ENCODE measurements at regions not wholly inside any gene's neighbourhood (a gene's known extent, or its start where the extent isn't known, plus 50 kb on each side); places are given as distances from the start of the nearest gene placed in this dataset.

DNA sequence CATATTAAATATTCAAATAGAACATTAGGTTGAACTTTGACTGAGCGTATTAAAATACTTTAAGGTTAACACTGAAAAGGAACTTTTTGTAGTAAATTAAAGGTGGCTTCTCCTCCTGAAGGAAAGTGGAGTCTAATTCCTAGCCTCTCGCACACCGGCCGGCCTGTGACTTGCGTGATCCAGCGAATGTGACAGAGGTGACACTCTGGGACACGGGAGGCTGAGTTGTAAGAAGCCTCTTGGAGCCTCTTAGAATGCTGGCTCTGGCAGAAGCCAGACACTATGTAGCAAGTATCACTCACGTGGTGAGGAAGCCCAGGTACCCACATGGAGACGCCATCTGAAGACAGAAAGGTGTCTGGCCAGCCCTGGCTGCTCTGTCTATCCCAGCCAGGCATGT lies 64.9 kb upstream of the NSMCE3 start:
- no peaks in the 10 kb centered on the region for H4K20me1 ChIP-seq
- no peaks in the 10 kb centered on the region for H3K36me3 ChIP-seq
- no peak overlapping the region for H3K4me3 ChIP-seq
- H3K9ac ChIP-seq, result no peak overlapping the region
- H3K4me1 ChIP-seq, result peaks cover 20% of the 10 kb centered on the region
- no peaks in the 10 kb centered on the region for H3K27me3 ChIP-seq
- no peak overlapping the region for H3K4me2 ChIP-seq
- TF ChIP-seq Cebpa-rat (IDR thresholded peaks at IDR 0.05), result no peak
- H3K9me3 ChIP-seq, result no peaks in the 10 kb centered on the region
- no peak overlapping the region for H3K27ac ChIP-seq

DNA sequence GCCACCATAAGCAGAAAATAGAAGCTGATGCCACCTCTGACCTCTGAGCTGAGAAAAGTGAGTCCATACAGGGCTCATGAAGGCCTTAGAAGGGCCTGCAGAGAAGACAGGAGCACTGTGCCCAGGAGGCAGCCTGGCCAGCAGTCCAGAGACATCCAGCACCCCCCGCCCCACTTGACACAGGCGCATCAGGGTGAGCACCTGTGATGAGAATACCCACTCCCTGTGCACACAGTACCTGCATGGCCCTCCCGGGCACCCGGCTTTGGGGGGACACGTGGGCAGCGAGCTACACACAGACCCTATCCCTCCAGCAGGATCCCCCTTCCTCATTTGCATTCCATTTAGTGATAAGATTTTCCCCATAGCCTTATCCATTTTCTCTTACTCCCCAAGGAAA lies 63.6 kb upstream of the NSMCE3 start:
- no peak overlapping the region for H3K4me2 ChIP-seq
- H3K27ac ChIP-seq, result no peak overlapping the region
- no peaks in the 10 kb centered on the region for H3K9me3 ChIP-seq
- H3K4me3 ChIP-seq, result no peak overlapping the region
- no peak for TF ChIP-seq Cebpa-rat (IDR thresholded peaks at IDR 0.05)
- no peak overlapping the region for H3K9ac ChIP-seq
- H4K20me1 ChIP-seq, result no peaks in the 10 kb centered on the region
- H3K4me1 ChIP-seq, result peaks cover 33% of the 10 kb centered on the region
- no peaks in the 10 kb centered on the region for H3K36me3 ChIP-seq
- H3K27me3 ChIP-seq, result no peaks in the 10 kb centered on the region

DNA sequence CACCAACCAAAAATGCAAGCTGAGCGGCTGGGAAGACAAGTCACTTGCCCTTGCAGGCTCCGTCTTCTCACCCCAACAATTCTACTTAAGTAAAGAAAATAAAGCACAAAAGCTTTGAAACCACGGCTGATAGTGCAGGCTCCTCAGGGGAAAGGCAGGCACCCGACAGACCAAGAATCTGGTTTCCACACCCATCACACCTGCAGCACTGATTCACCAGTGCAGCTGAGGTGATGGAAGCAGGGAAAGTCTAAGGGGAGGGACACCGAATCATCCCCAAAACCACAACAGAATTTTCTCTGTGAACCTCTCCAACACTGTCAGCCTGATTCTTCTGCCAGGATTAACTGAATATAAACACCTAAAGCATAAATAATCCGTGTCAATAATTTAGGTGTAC lies 62.0 kb upstream of the NSMCE3 start:
- Histone ChIP-seq H3K4me2 (peak overlapping the region; percentile 49), H3K27ac (no peak overlapping the region), H3K4me3 (no peak overlapping the region), H3K9me3 (no peaks in the 10 kb centered on the region), H3K4me1 (peaks cover 33% of the 10 kb centered on the region), H3K36me3 (no peaks in the 10 kb centered on the region), H3K9ac (no peak overlapping the region), H4K20me1 (no peaks in the 10 kb centered on the region), H3K27me3 (no peaks in the 10 kb centered on the region)
- TF ChIP-seq Cebpa-rat (IDR thresholded peaks at IDR 0.05), result no peak

DNA sequence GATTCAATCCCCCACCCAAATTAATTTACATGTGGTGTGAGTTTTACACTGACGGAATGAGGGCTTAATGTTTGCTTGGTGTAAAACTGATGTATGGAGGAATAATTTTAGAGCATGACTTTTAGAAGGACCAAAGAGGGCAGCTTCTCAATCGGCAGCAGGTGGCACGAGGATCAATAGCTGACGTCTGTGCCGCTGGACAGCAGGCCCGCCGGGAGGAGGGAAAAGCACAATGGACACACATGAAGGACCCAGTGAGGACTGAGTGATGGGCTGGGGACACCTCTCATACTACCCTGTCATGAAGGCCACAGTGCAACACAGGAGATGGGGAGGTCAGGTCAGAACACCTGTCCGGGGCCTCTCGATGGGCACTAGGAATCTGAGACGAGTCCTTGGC lies 61.4 kb upstream of the NSMCE3 start:
- Histone ChIP-seq H3K4me1 (peaks cover 33% of the 10 kb centered on the region), H3K9ac (no peak overlapping the region), H3K9me3 (peaks cover 1% of the 10 kb centered on the region; the same call in 1 of the 2 replicates), H3K27me3 (no peaks in the 10 kb centered on the region), H3K4me2 (peak overlapping the region; percentile 49), H3K27ac (no peak overlapping the region), H3K4me3 (no peak overlapping the region), H4K20me1 (no peaks in the 10 kb centered on the region), H3K36me3 (no peaks in the 10 kb centered on the region)
- TF ChIP-seq Cebpa-rat (IDR thresholded peaks at IDR 0.05), result no peak

DNA sequence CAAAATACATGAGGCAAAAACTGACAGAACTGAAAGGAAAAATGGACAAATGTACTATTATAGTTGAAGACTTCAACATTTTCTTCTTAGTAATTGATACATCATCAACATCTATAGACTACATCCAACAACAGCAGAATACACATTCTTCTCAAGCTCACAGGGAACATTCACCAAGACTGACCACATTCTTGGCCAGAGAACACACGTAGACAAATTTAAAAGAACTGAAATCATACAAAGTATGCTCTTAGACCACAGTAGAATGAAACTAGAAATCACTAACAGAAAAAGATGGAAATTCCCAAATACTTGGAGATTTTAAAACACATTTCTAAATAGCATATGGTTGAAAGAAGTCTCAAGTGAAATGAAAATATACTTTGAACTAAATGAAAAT lies 55.1 kb upstream of the NSMCE3 start:
- Histone ChIP-seq H3K4me3 (no peak overlapping the region), H3K4me2 (no peak overlapping the region), H4K20me1 (no peaks in the 10 kb centered on the region), H3K27me3 (no peaks in the 10 kb centered on the region), H3K9me3 (peaks cover 8% of the 10 kb centered on the region; the same call in 1 of the 2 replicates), H3K4me1 (peaks cover 15% of the 10 kb centered on the region), H3K36me3 (no peaks in the 10 kb centered on the region), H3K9ac (no peak overlapping the region), H3K27ac (no peak overlapping the region)
- TF ChIP-seq Cebpa-rat (IDR thresholded peaks at IDR 0.05), result no peak

DNA sequence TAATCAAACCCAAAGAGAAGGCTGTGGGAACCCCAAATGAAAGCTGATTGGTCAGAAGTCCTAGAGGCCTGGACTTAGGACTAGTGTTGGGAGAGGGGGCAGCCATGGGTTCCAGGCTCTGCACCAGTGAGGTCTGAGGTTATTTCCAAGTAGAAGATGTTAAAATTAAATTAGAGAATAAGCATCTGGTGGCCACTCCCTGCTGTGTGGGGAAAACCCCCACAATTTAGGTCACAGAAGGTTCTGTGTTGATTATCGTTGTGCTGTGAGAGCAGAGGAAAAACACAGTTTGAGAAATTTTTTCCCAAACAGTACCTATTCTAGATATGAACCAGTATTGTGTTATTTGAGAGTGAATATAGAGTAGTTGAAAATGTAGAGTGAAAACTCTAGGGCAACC lies 53.9 kb upstream of the NSMCE3 start:
- Histone ChIP-seq H4K20me1 (no peaks in the 10 kb centered on the region), H3K36me3 (no peaks in the 10 kb centered on the region), H3K9ac (no peak overlapping the region), H3K4me2 (no peak overlapping the region), H3K27me3 (no peaks in the 10 kb centered on the region), H3K9me3 (peaks cover 8% of the 10 kb centered on the region; the same call in 1 of the 2 replicates), H3K4me1 (peaks cover 3% of the 10 kb centered on the region), H3K27ac (no peak overlapping the region), H3K4me3 (no peak overlapping the region)
- no peak for TF ChIP-seq Cebpa-rat (IDR thresholded peaks at IDR 0.05)

DNA sequence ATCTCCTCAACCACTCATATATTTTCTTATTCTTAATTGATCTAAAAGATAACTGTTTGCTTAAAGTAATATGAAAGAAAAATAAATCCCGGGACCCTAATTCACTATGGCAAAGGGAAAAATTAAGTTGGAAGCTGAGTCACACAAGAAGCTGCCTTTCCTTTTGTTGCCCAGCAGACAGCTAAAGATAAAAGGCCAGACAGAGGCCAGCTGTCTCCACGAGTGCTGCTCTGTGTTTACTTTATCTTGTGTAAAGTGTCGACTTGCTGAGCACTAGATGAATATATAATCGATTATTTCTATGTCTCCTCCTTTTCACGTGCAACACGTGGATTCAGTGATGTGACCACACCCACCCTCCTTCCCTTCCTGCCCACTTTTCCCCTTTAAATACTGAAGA lies 52.8 kb upstream of the NSMCE3 start:
- Histone ChIP-seq H3K27ac (no peak overlapping the region), H3K4me1 (no peaks in the 10 kb centered on the region), H3K27me3 (no peaks in the 10 kb centered on the region), H3K9me3 (peaks cover 8% of the 10 kb centered on the region; the same call in 1 of the 2 replicates), H3K4me2 (no peak overlapping the region), H3K4me3 (no peak overlapping the region), H3K36me3 (no peaks in the 10 kb centered on the region), H3K9ac (no peak overlapping the region), H4K20me1 (no peaks in the 10 kb centered on the region)
- TF ChIP-seq Cebpa-rat (IDR thresholded peaks at IDR 0.05), result no peak

DNA sequence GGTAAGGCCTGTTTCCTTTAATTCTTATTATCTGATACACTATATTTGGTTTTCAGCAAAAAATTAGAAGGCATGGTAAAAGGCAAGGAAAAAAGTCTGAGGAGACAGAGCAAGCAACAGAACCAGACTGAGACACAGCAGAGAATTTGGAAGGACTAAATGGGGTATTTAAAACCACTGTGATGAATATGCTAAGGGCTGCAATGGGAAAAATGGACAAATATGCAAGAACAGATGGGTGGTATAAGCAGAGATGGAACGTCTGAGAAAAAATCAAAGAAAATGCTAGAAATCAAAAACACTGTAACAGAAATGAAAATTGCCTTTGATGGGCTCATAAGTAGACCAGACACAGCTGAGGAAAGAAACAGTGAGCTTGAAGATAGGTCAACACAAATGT lies 50.8 kb upstream of the NSMCE3 start:
- no peak for TF ChIP-seq Cebpa-rat (IDR thresholded peaks at IDR 0.05)
- no peaks in the 10 kb centered on the region for H3K4me1 ChIP-seq
- H3K9me3 ChIP-seq, result no peaks in the 10 kb centered on the region
- no peak overlapping the region for H3K27ac ChIP-seq
- no peaks in the 10 kb centered on the region for H3K27me3 ChIP-seq
- H3K4me3 ChIP-seq, result no peak overlapping the region
- no peak overlapping the region for H3K9ac ChIP-seq
- H3K36me3 ChIP-seq, result no peaks in the 10 kb centered on the region
- H3K4me2 ChIP-seq, result no peak overlapping the region
- H4K20me1 ChIP-seq, result no peaks in the 10 kb centered on the region

DNA sequence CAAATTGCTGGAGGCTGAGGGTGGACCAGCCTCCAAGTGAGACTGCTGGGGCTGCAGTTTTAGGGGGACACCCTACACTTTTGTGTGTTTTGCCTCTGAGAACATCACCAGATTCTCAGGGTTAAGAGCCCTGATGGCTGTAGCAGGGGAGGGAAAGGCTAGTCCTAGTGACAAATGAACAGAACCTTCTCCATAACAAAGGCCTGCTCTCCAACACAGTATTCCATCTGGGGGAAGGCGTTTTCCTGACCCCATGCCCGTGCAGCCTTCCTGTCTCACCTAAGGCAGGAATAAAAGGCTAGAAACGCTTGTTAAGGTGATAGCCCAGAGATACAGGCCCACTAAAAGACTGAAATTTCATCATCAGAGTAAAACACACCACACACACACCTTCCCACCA lies 50.2 kb upstream of the NSMCE3 start:
- no peaks in the 10 kb centered on the region for H3K27me3 ChIP-seq
- no peak overlapping the region for H3K9ac ChIP-seq
- no peaks in the 10 kb centered on the region for H4K20me1 ChIP-seq
- H3K4me1 ChIP-seq, result no peaks in the 10 kb centered on the region
- H3K4me2 ChIP-seq, result no peak overlapping the region
- H3K36me3 ChIP-seq, result no peaks in the 10 kb centered on the region
- H3K4me3 ChIP-seq, result no peak overlapping the region
- H3K27ac ChIP-seq, result no peak overlapping the region
- no peak for TF ChIP-seq Cebpa-rat (IDR thresholded peaks at IDR 0.05)
- no peaks in the 10 kb centered on the region for H3K9me3 ChIP-seq

All from BLaER1 (cell line).